GM23338 (cell line): ENCODE measurements at regions not wholly inside any gene's neighbourhood (a gene's known extent, or its start where the extent isn't known, plus 50 kb on each side); places are given as distances from the start of the nearest gene placed in this dataset.

Experiments used
- EZH2 ChIP-seq: fragments of 200-600 bp; sonication (generic); IDR thresholded peaks from one replicate; pipeline ENCODE4 v1.8.0; 2017; ENCODE audit warnings: antibody characterized with exemption, mild to moderate bottlenecking, low read depth; ENCODE audit not compliant: unreplicated experiment
- EZH2phosphoT487 ChIP-seq: fragments of 200-600 bp; sonication (generic); IDR thresholded peaks from one replicate; pipeline ENCODE4 v1.8.1; 2018; ENCODE audit warnings: antibody characterized with exemption; ENCODE audit not compliant: unreplicated experiment
- POLR2AphosphoS5 ChIP-seq: IDR thresholded peaks from 2 replicates; pipeline ENCODE4 v1.6.1; 2016; ENCODE audit warnings: antibody characterized with exemption, low read depth
- STAT1 ChIP-seq: IDR thresholded peaks from one replicate; pipeline ENCODE4 v1.6.1; 2016; ENCODE audit warnings: antibody characterized with exemption; ENCODE audit not compliant: unreplicated experiment
- ZNF114 ChIP-seq: fragments of 250-450 bp; sonication (Bioruptor Pico); IDR thresholded peaks from 2 replicates; pipeline ENCODE4 v1.5.0; 2020; ENCODE audit warnings: mild to moderate bottlenecking, moderate library complexity
- ZNF331 ChIP-seq: fragments of 250-450 bp; sonication (Bioruptor Pico); IDR thresholded peaks from 2 replicates; pipeline ENCODE4 v1.5.0; 2020; ENCODE audit warnings: low read depth, mild to moderate bottlenecking, moderate library complexity
- TF ChIP-seq, protein P1 (sequence below), 2 experiments: fragments of 200-600 bp in 1 of 2; sonication (generic) in 1 of 2; conservative IDR thresholded peaks; 2 replicates each; pipeline versions ENCODE4 v1.5.1 to v1.6.1; 2016 to 2017; ENCODE audit warnings: antibody characterized with exemption in 2 of 2, low read depth in 2 of 2, mild to moderate bottlenecking in 2 of 2, moderate library complexity in 1 of 2
- TF ChIP-seq, protein P2 (sequence below): IDR thresholded peaks from 2 replicates; pipeline ENCODE4 v1.6.1; 2016; ENCODE audit warnings: antibody characterized with exemption

DNA sequence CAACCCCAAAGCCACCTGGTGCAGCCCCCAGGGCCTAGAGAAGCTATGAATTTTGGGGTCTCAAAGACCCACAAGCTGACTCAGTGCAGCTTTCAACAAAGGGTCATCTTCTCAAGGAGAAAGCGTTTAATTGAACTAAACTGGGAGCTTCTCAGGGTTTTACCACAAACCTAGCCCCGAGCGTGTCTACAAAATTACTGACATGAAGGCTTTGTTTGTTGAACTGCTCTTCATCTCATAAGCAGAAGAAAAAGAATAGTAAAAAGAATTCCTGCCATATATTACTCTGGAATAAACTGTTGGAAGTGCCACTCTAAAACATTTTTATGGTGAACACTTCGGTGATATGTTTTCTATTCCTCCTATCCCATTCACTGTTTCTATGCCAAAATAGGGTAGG, 50.8 kb upstream of the INCENP start:
- TF ChIP-seq ZNF114 (CRISPR knock-in tag): no peak
- TF ChIP-seq, protein P1, sequence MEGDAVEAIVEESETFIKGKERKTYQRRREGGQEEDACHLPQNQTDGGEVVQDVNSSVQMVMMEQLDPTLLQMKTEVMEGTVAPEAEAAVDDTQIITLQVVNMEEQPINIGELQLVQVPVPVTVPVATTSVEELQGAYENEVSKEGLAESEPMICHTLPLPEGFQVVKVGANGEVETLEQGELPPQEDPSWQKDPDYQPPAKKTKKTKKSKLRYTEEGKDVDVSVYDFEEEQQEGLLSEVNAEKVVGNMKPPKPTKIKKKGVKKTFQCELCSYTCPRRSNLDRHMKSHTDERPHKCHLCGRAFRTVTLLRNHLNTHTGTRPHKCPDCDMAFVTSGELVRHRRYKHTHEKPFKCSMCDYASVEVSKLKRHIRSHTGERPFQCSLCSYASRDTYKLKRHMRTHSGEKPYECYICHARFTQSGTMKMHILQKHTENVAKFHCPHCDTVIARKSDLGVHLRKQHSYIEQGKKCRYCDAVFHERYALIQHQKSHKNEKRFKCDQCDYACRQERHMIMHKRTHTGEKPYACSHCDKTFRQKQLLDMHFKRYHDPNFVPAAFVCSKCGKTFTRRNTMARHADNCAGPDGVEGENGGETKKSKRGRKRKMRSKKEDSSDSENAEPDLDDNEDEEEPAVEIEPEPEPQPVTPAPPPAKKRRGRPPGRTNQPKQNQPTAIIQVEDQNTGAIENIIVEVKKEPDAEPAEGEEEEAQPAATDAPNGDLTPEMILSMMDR (conservative IDR thresholded peaks at IDR 0.05; ENCODE audit: low read depth in 2 of 2): no peak
- TF ChIP-seq, protein P2, sequence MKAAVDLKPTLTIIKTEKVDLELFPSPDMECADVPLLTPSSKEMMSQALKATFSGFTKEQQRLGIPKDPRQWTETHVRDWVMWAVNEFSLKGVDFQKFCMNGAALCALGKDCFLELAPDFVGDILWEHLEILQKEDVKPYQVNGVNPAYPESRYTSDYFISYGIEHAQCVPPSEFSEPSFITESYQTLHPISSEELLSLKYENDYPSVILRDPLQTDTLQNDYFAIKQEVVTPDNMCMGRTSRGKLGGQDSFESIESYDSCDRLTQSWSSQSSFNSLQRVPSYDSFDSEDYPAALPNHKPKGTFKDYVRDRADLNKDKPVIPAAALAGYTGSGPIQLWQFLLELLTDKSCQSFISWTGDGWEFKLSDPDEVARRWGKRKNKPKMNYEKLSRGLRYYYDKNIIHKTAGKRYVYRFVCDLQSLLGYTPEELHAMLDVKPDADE: no peak
- no peak for TF ChIP-seq STAT1
- no peak for TF ChIP-seq EZH2phosphoT487
- no peak for TF ChIP-seq EZH2
- TF ChIP-seq POLR2AphosphoS5: no peak
- no peak for TF ChIP-seq ZNF331
